Trophoblast cell (in vitro differentiated cells and primary cell): ENCODE measurements at regions not wholly inside any gene's neighbourhood (a gene's known extent, or its start where the extent isn't known, plus 50 kb on each side); places are given as distances from the start of the nearest gene placed in this dataset.

Experiments used
- DNase-seq, 2 donors: peaks; one replicate each; pipeline ENCODE4 v3.0.0-alpha.2; 2016
- H2AFZ ChIP-seq: 2 replicates; pipeline ENCODE4 v1.6.1; 2013; ENCODE audit warnings: low read length, moderate library complexity, mild to moderate bottlenecking; ENCODE audit not compliant: insufficient read depth, poor library complexity
- H2AK5ac ChIP-seq: 2 replicates; pipeline ENCODE4 v1.6.1; 2013; ENCODE audit warnings: mild to moderate bottlenecking, low read length
- H2BK120ac ChIP-seq: 2 replicates; pipeline ENCODE4 v1.6.1; 2013; ENCODE audit warnings: low read length, mild to moderate bottlenecking, moderate library complexity; ENCODE audit not compliant: insufficient read depth, poor library complexity
- H2BK12ac ChIP-seq: 2 replicates; pipeline ENCODE4 v1.6.1; 2013; ENCODE audit warnings: mild to moderate bottlenecking, low read length, moderate library complexity
- H2BK5ac ChIP-seq: 2 replicates; pipeline ENCODE4 v1.6.1; 2013; ENCODE audit warnings: low read length, low read depth, moderate library complexity, mild to moderate bottlenecking; ENCODE audit not compliant: poor library complexity
- H3K14ac ChIP-seq: 2 replicates; pipeline ENCODE4 v1.6.1; 2013; ENCODE audit warnings: mild to moderate bottlenecking, low read length
- H3K18ac ChIP-seq: 2 replicates; pipeline ENCODE4 v1.6.1; 2013; ENCODE audit warnings: mild to moderate bottlenecking, low read length
- H3K23ac ChIP-seq: 2 replicates; pipeline ENCODE4 v1.6.1; 2013; ENCODE audit warnings: low read length
- H3K27ac ChIP-seq: 2 replicates; pipeline ENCODE4 v1.5.1; 2013; ENCODE audit warnings: low read depth, mild to moderate bottlenecking, inconsistent platforms, low read length, moderate library complexity
- H3K27me3 ChIP-seq: 2 replicates; pipeline ENCODE4 v1.6.1; 2013; ENCODE audit warnings: inconsistent platforms, mild to moderate bottlenecking, low read length, moderate library complexity; ENCODE audit not compliant: insufficient read depth
- H3K36me3 ChIP-seq, 2 experiments: 1 replicate in 1 of 2; 2 replicates in 1 of 2; pipeline ENCODE4 v1.6.1; 2013; ENCODE audit warnings: low read length in 2 of 2, mild to moderate bottlenecking in 2 of 2, moderate library complexity in 1 of 2; ENCODE audit not compliant: insufficient read depth in 2 of 2, control insufficient read depth in 1 of 2
- H3K4ac ChIP-seq: 2 replicates; pipeline ENCODE4 v1.6.1; 2013; ENCODE audit warnings: low read depth, mild to moderate bottlenecking, low read length, moderate library complexity
- H3K4me1 ChIP-seq, 2 experiments: 1 replicate in 1 of 2; 2 replicates in 1 of 2; pipeline ENCODE4 v1.6.1; 2013; ENCODE audit warnings: low read length in 2 of 2, mild to moderate bottlenecking in 2 of 2, moderate library complexity in 1 of 2; ENCODE audit not compliant: insufficient read depth in 2 of 2, control insufficient read depth in 1 of 2
- H3K4me2 ChIP-seq: 2 replicates; pipeline ENCODE4 v1.6.1; 2013; ENCODE audit warnings: inconsistent platforms, mild to moderate bottlenecking, low read length, moderate library complexity
- H3K4me3 ChIP-seq: 2 replicates; pipeline ENCODE4 v1.5.1; 2013; ENCODE audit warnings: mild to moderate bottlenecking, low read depth, low read length, inconsistent platforms
- H3K79me1 ChIP-seq: one replicate; pipeline ENCODE4 v1.6.1; 2013; ENCODE audit warnings: low read length
- H3K79me2 ChIP-seq: 2 replicates; pipeline ENCODE4 v1.6.1; 2013; ENCODE audit warnings: low read length, mild to moderate bottlenecking; ENCODE audit not compliant: control insufficient read depth, insufficient read depth, poor library complexity
- H3K9ac ChIP-seq: 2 replicates; pipeline ENCODE4 v1.6.1; 2013; ENCODE audit warnings: mild to moderate bottlenecking, low read length
- H3K9me3 ChIP-seq: 2 replicates; pipeline ENCODE4 v1.6.1; 2013; ENCODE audit warnings: low read depth, mild to moderate bottlenecking, control low read depth, inconsistent platforms, low read length; ENCODE audit not compliant: insufficient read depth
- H4K12ac ChIP-seq: 2 replicates; pipeline ENCODE4 v1.6.1; 2013; ENCODE audit warnings: low read depth, mild to moderate bottlenecking, low read length, moderate library complexity
- H4K8ac ChIP-seq: 2 replicates; pipeline ENCODE4 v1.6.1; 2013; ENCODE audit warnings: low read depth, mild to moderate bottlenecking, low read length, moderate library complexity
- H4K91ac ChIP-seq: one replicate; pipeline ENCODE4 v1.6.1; 2013; ENCODE audit warnings: low read depth, mild to moderate bottlenecking, low read length, moderate library complexity
- WGBS: extraction: QIAGEN DNeasy Blood & Tissue Kit; methylation state at CpG from one replicate; pipeline ENCODE4 v1.1.7; 2013; ENCODE audit warnings: missing lambda C conversion rate; ENCODE audit not compliant: insufficient read length, insufficient coverage; ENCODE audit errors: extremely low coverage; 5-methylcytosine and 5-hydroxymethylcytosine counted together

- Histone ChIP-seq H3K4ac (no peak overlapping the region), H3K4me1 (peaks cover 7 to 13% of the 10 kb centered on the region in 2 experiments), H3K9ac (no peak overlapping the region), H3K27ac (no peak overlapping the region), H4K8ac (no peak overlapping the region), H4K12ac (no peak overlapping the region), H3K79me1 (peaks cover 5% of the 10 kb centered on the region), H3K23ac (no peak overlapping the region), H4K91ac (peak overlapping the region; percentile 12), H2BK12ac (peak overlapping the region; percentile 11), H3K79me2 (no peaks in the 10 kb centered on the region), H2BK120ac (no peak overlapping the region), H2BK5ac (no peak overlapping the region), H3K4me2 (no peak overlapping the region), H3K27me3 (no peaks in the 10 kb centered on the region), H3K18ac (no peak overlapping the region), H3K14ac (no peak overlapping the region), H3K36me3 (no peaks in the 10 kb centered on the region), H3K4me3 (no peak overlapping the region), H3K9me3 (no peaks in the 10 kb centered on the region), H2AK5ac (peak overlapping the region; percentile 88), H2AFZ (no peak overlapping the region)
- no CpG with 5 or more reads among the region's 9 CpGs for WGBS
- no peak for DNase-seq
Measured at GRCh38 chr5:173750538-173751265, 134.3 kb upstream of the BOD1 start.

GRCh38 chr5:173751266-173751600 is 134.8 kb upstream of the BOD1 start:
- no CpG with 5 or more reads among the region's 5 CpGs for WGBS
- Histone ChIP-seq H3K4me3 (no peak overlapping the region), H3K18ac (no peak overlapping the region), H3K36me3 (no peaks in the 10 kb centered on the region), H4K91ac (peak overlapping the region; percentile 12), H3K9me3 (no peaks in the 10 kb centered on the region), H2BK120ac (no peak overlapping the region), H3K4ac (no peak overlapping the region), H4K8ac (no peak overlapping the region), H2AFZ (no peak overlapping the region), H2BK5ac (no peak overlapping the region), H3K4me2 (no peak overlapping the region), H4K12ac (no peak overlapping the region), H3K79me2 (no peaks in the 10 kb centered on the region), H2BK12ac (peak overlapping the region; percentile 11), H3K27ac (no peak overlapping the region), H3K9ac (no peak overlapping the region), H2AK5ac (peak overlapping the region; percentile 88), H3K4me1 (peaks cover 5 to 10% of the 10 kb centered on the region in 2 experiments), H3K14ac (peak overlapping the region; percentile 8), H3K23ac (no peak overlapping the region), H3K79me1 (peaks cover 3% of the 10 kb centered on the region), H3K27me3 (no peaks in the 10 kb centered on the region)
- DNase-seq, result no peak

GRCh38 chr5:173752653-173753052 is 135.5 kb upstream of the CPEB4 start:
- Histone ChIP-seq H2AK5ac (no peak overlapping the region), H3K14ac (no peak overlapping the region), H2BK120ac (no peak overlapping the region), H3K27ac (no peak overlapping the region), H3K79me2 (no peaks in the 10 kb centered on the region), H3K79me1 (peaks cover 3% of the 10 kb centered on the region), H3K9me3 (no peaks in the 10 kb centered on the region), H2BK12ac (no peak overlapping the region), H4K8ac (no peak overlapping the region), H2BK5ac (no peak overlapping the region), H3K4me1 (peaks cover 5 to 10% of the 10 kb centered on the region in 2 experiments), H3K4me2 (no peak overlapping the region), H3K9ac (no peak overlapping the region), H3K18ac (no peak overlapping the region), H4K91ac (no peak overlapping the region), H2AFZ (no peak overlapping the region), H3K4me3 (no peak overlapping the region), H3K36me3 (no peaks in the 10 kb centered on the region), H3K4ac (no peak overlapping the region), H3K23ac (no peak overlapping the region), H3K27me3 (no peaks in the 10 kb centered on the region), H4K12ac (no peak overlapping the region)
- no peak for DNase-seq
- WGBS, result no CpG with 5 or more reads among the region's 4 CpGs

- H3K36me3 ChIP-seq, result no peaks in the 10 kb centered on the region
- peaks cover 3% of the 10 kb centered on the region for H3K79me1 ChIP-seq
- peak overlapping the region; percentile 43 for H3K27ac ChIP-seq
- H3K23ac ChIP-seq, result no peak overlapping the region
- no CpG with 5 or more reads among the region's 15 CpGs for WGBS
- H3K4ac ChIP-seq, result no peak overlapping the region
- H3K79me2 ChIP-seq, result no peaks in the 10 kb centered on the region
- peak overlapping the region; percentile 52 for H2BK120ac ChIP-seq
- peak overlapping the region; percentile 50 for H4K91ac ChIP-seq
- no peaks in the 10 kb centered on the region for H3K9me3 ChIP-seq
- H3K4me1 ChIP-seq, result peaks cover 5 to 10% of the 10 kb centered on the region in 2 experiments
- peak overlapping the region; percentile 73 for H2AFZ ChIP-seq
- peak overlapping the region; percentile 58 for H4K8ac ChIP-seq
- DNase-seq, result peak; percentile 89 to 90
- H3K4me3 ChIP-seq, result no peak overlapping the region
- H3K9ac ChIP-seq, result no peak overlapping the region
- peak overlapping the region; percentile 64 for H2BK5ac ChIP-seq
- peak overlapping the region; percentile 61 for H3K14ac ChIP-seq
- H4K12ac ChIP-seq, result peak overlapping the region; percentile 22
- peak overlapping the region; percentile 39 for H3K18ac ChIP-seq
- no peaks in the 10 kb centered on the region for H3K27me3 ChIP-seq
- H2AK5ac ChIP-seq, result peak overlapping the region; percentile 13
- peak overlapping the region; percentile 13 for H3K4me2 ChIP-seq
- H2BK12ac ChIP-seq, result peak overlapping the region; percentile 91
Measured at GRCh38 chr5:173753307-173754168, 134.6 kb upstream of the CPEB4 start.
